ENCODE measurements at regions not wholly inside any gene's neighbourhood (a gene's known extent, or its start where the extent isn't known, plus 50 kb on each side); places are given as distances from the start of the nearest gene placed in this dataset.

DNA sequence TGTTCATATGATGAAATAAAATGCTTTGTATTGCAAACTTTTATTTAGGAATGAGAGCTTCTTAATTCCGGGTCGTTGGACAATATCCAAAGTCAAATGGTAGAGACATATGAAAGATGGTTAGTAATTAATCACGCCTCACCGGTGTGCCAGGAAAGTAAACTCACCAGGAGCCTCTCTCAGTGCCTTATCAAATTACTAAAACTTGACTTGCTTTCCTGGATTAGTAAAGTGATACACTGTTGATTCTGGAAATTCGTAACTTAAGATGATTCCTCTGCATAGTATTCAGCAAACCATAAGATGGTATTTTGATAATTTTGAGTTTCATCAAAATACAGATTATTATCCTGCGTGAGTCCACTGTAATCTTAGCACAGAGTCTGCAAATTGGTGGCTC lies 115.2 kb downstream of the PAX1 start:
- DNase-seq, result no peak

DNA sequence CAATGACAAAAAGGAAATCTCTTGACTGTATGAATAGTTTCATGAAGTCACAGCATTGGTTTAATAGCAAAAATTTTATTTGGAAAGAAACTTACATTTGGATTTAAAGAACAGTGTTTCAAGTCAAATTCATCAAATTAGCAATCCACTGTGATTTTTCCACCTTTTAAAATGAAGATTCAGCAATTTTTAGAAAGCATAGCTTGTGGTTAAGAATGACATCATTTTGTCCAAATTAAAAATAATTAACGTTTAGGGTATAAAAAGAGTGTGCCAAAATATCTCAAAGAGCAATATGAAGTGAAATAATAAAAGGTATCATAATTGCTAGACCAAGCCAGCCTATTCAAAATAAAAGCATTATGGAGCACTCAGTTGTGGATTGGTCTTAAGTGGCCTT lies 114.6 kb downstream of the PAX1 start:
- no peak for DNase-seq

DNA sequence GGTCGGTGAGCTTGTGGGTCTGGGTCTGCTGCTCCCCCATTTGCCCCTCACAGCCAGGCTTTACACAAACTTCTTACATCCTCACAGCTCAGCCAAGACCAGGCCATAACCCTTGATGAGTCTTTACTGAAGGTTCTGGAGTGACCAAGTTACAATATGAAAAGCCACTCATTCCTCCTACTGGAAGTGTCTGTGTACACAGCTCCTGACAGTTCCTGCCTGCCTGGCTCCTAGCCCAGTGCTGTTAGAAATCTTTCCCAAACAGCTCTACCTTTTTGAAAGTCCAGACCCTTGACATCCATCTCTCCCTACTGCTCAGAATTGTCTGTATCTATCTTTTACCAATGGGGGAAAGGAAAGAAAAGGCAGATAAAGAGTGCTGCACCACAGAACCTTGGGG lies 106.9 kb downstream of the PAX1 start:
- DNase-seq, result no peak

DNA sequence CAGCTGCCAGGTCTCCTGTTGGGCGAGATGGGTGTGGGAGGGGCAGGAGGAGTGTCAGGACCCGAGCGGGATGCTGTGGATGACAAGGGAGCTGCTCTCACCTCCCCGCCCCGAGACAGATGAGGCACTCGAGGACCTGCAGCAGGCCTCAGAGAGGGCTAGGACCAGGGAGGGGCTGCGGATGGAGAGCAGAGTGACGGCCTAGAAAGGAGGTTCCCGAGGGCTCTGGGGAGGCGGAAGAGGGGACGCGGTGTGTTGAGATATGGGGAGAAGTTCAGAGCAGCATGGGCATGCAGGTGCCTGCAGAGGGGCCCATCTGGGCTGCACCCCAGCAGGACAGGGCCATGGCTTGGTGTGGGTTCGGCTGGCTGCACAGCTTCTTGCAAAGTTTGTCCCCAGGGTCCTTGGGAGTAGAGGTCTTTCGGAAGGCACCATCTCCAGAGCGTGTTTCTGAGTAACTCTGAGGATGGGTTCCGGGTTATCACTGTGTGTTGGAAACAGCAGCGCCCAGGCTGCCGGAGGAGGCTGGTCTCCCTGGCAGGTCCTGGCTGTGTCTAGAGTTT lies 104.6 kb downstream of the PAX1 start:
- DNase-seq, result no peak

DNA sequence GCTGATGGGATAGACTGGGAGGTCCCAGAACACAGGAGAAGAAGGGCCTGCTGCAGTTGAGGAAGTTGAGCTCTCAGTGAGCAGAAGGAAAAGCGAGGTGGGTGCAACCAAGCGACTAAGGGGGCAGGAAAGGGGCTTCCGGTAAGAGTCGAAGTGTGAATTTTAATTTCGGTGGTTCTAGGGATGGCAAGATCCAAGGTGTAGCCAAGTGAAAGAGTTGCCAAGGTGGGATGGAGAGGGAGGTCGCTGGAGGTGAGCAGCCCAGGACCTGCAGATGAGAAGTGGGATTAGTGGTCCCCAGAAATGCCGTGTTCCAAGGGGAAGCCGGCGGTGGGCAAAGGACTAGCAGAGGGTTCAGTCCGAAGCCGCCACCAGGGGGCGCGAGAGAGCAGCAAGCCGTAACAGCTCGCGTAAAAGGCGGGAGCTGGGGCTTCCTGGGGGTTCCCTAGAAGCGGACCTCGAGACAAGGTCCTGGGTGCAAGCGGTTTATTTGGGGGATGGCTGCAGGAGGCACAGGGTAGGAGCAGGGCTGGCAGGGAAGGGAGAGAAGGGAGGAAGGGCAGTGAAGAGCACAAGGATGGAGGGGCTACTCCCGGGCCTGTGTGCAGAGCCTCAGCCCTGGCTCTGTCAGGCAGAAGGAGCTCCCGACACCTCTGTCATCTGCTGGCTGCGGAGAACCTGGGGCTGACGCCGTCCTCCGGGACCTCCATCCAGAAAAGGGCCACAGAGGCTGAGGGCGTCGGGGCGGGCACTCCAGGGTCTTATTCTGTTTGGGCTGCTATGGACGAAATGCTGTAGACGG lies 103.6 kb downstream of the PAX1 start:
- peak; percentile 73 for DNase-seq

DNA sequence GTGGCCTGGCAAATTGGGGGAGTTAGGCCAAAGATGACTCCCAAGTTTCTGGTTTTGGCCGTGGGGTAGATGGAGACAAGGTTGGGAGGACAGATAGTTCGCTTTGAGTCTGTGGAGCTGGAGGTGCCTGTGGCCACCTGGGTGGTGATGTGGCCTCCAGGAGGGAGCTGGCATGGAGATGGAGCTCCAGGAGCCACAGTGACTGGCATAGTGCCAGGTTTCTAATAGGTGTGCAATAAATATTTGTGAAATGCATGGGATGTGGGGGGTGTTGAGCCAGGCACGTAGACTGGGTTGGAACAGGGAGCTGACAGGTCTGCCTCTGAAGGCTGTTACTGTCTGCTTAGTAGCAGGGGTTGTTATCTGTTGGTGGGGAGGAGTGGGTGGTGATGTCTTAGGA lies 102.7 kb downstream of the PAX1 start:
- DNase-seq, result no peak

DNA sequence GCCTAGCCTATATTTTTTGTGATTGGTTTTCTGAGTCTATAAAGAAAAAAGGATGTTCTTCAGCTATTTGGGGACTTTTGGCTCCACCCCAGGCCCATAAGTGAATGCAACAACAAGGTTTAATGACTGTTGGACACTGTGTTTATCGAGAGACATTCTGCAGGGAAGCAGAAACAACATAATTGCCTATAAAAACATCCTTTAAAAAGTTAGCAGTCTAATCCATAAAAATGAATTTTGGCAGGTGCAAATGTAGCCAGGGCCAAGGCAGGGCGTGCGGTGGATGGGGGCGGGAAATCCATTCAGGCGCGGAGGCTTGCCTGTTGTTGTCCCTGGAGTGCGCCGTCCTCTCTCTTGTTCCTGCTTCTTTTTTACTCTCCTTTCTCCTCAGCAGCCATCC lies 99.3 kb downstream of the PAX1 start:
- no peak for DNase-seq

DNA sequence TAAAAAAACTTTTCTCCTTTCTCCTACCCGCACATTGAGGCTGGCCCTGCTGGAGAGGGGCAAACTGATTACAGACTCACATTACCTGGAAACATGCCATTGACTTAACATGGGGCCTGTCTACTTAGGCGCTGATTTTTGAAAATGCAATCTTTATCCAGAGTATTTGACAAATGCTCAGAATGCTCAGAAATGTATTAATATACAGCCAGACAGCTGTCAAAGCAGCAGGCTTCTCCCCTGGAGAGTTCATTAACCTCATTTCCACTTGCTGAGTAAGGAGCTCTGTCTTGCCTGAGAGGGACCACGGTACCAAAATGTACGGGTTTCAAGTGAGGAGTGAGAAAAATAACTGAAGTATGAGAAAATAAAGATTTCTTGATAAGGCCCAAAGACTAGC lies 95.7 kb downstream of the PAX1 start:
- no peak for DNase-seq

DNA sequence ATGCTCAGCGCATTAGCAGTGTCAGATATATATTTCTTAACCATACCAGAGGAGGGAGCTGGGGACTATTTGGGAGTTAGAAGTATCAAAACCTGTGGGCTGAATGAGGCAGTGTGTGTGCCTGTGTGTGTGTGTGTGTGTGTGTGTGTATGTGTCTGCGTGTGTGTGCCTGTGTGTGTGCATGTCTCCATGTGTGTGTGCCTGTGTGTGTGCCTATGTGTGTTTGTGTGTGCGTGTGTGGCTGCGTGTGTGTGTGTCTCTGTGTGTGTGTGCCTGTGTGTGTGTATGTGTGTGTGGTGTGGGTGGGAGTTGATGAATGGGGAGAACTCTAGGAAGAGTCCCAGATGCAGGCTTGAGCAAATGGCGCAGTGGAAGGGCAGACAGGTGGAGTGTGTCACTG lies 92.9 kb downstream of the PAX1 start:
- DNase-seq, result no peak

DNA sequence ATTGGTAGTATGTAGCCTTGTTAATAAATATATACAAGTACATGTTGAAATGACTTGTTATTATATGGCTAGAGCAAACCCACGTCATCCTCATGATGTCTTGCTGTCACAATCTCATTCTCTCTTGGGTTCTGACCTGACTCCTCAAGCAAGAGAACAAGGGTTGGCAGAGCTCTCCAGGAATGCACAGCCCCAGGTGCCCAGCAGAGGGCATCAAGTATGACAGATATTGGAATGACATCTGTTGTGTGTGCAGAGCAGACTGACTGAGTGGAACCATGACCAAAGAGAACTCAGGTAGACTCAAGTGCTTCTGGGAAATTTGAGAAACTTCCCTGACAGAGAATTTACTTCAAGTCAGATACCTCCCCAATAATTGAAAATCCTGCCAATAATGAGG lies 90.6 kb downstream of the PAX1 start:
- no peak for DNase-seq

DNA sequence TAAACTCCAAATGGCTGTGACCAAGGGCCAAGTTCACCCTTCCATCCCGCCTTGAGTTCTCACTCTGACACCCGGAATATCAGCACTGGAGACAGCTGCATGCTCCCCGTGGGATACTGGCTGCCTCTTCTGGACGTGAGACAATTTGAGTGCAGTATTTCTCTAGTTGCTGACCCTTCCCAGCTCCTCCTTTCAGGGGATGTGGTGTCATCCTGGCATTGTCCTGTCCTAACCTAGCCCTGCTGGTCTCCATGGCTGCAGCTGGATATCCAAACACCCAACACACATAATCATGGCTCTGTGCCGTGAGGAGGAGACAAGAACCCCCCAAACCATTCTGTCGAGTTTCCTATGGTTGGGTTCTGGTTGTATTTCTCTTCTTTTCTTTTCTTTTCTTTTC lies 82.6 kb downstream of the PAX1 start:
- no peak for DNase-seq

DNA sequence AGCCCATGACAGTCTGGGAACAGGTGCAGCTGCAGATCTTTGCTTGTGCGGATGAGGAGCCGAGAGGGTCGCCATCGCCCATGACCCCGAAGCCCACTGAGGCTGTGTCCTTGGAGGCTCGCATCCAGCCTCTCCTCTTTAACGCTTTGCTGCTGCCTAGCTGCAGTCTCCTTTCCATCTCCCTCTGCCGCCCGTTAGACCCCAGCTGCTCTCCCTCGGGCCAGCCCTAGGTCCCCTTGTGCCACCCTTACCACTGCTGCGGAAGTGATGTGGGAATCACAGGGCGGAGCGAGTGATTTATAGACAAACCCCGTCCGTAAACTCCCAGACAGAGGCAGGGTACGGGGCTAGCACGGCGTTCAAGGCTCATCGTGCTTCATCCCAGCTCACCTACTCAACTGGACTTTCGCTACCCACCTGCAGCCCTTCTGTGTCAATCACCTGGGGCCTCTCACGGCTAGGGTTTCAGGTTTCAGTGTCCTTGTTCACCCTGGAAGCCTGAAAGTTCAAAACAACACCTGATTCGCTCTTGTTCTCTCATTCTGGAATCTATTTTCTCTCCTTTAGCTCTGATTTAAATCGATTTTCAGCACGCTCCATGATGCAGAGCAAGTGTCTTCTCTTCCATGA lies 76.1 kb downstream of the PAX1 start:
- no peak for DNase-seq

DNA sequence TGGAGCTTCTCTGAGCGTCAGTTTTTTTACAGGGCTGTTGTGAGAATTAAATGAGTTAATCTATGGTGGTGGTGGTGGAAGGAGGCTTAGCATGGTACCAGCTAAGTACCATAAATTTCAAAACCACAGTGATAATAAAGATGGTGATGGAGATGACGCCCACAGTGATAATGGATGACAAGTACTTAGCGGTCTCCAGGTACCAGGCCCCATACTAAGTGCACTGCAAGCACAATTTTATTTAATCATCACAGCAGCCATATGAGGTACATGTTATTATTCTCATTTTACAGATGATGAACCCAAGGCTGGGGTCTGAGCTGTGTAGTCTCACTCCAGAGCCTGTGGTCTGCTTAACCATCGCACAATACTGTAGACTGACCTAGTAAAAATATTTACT lies 75.1 kb downstream of the PAX1 start:
- no peak for DNase-seq

All from retina (tissue), 1 donor.